GM21528 (cell line): ENCODE measurements at regions not wholly inside any gene's neighbourhood (a gene's known extent, or its start where the extent isn't known, plus 50 kb on each side); places are given as distances from the start of the nearest gene placed in this dataset.

Experiments
- ATAC-seq: cut with Tn5 transposase; IDR thresholded peaks from one replicate; pipeline ENCODE4 v1.9.1; 2021; ENCODE audit warnings: mild to moderate bottlenecking, moderate library complexity; ENCODE audit not compliant: unreplicated experiment, low FRiP score

GRCh38 chr5:169450464-169450863, 133.1 kb upstream of the SPDL1 start:
- ATAC-seq, result no peak

- ATAC-seq, result no peak
Observed at GRCh38 chr5:169448826-169449225, 134.7 kb upstream of the SPDL1 start.

- ATAC-seq, result no peak
Observed at GRCh38 chr5:169445191-169445590, 138.4 kb upstream of the SPDL1 start.

GRCh38 chr5:169442913-169443784, 140.4 kb upstream of the SPDL1 start:
- no peak for ATAC-seq

GRCh38 chr5:169442403-169442874, 141.1 kb upstream of the SPDL1 start:
- ATAC-seq, result no peak

- no peak for ATAC-seq
Observed at GRCh38 chr5:169440107-169440705, 139.3 kb upstream of the SLIT3 start.

- ATAC-seq, result no peak
Observed at GRCh38 chr5:169439362-169439761, 138.4 kb upstream of the SLIT3 start.

- no peak for ATAC-seq
Observed at GRCh38 chr5:169435506-169436229, 134.7 kb upstream of the SLIT3 start.

- no peak for ATAC-seq
Observed at GRCh38 chr5:169433221-169433651, 132.3 kb upstream of the SLIT3 start.

GRCh38 chr5:169431386-169431785, 130.4 kb upstream of the SLIT3 start:
- no peak for ATAC-seq

- ATAC-seq, result no peak
Observed at GRCh38 chr5:169430671-169431070, 129.7 kb upstream of the SLIT3 start.

GRCh38 chr5:169429044-169429443, 128.1 kb upstream of the SLIT3 start:
- no peak for ATAC-seq

GRCh38 chr5:169426784-169427183, 125.8 kb upstream of the SLIT3 start:
- no peak for ATAC-seq

- ATAC-seq, result no peak
Observed at GRCh38 chr5:169424670-169425378, 123.9 kb upstream of the SLIT3 start.

GRCh38 chr5:169424279-169424655, 123.3 kb upstream of the SLIT3 start:
- ATAC-seq, result no peak

- ATAC-seq, result no peak
Observed at GRCh38 chr5:169423580-169424278, 122.8 kb upstream of the SLIT3 start.

- ATAC-seq, result no peak
Observed at GRCh38 chr5:169422087-169422486, 121.1 kb upstream of the SLIT3 start.

- ATAC-seq, result no peak
Observed at GRCh38 chr5:169421677-169422076, 120.7 kb upstream of the SLIT3 start.

- no peak for ATAC-seq
Observed at GRCh38 chr5:169417676-169418075, 116.7 kb upstream of the SLIT3 start.

GRCh38 chr5:169416583-169417196, 115.8 kb upstream of the SLIT3 start:
- peak; percentile 86 for ATAC-seq
